Erythroblast (primary cell): ENCODE measurements at regions not wholly inside any gene's neighbourhood (a gene's known extent, or its start where the extent isn't known, plus 50 kb on each side); places are given as distances from the start of the nearest gene placed in this dataset.

ENCODE experiments used
- DNase-seq, 2 experiments: peaks; one replicate each; lab custom pipeline; 2025; lab: John Stamatoyannopoulos, UW
- GATA1 ChIP-seq: IDR thresholded peaks from 2 replicates; pipeline ENCODE4 v1.6.1; 2011; ENCODE audit warnings: low read depth, mild to moderate bottlenecking, control low read depth, low read length, moderate library complexity
- POLR2A ChIP-seq: IDR thresholded peaks from 2 replicates; pipeline ENCODE4 v1.6.1; 2011; ENCODE audit warnings: mild to moderate bottlenecking, low read length

GRCh38 chr2:180180511-180180910 is 173.4 kb upstream of the CWC22 start:
- no peak for DNase-seq
- TF ChIP-seq GATA1, result no peak
- TF ChIP-seq POLR2A, result no peak

- DNase-seq, result no peak
- TF ChIP-seq POLR2A (no peak), GATA1 (no peak)
These were observed 170.4 kb upstream of the CWC22 start for GRCh38 chr2:180177534-180177933.

- no peak for DNase-seq
- TF ChIP-seq GATA1 (no peak), POLR2A (no peak)
These were observed 168.6 kb upstream of the CWC22 start for GRCh38 chr2:180175736-180176135.

- TF ChIP-seq POLR2A (no peak), GATA1 (no peak)
- no peak for DNase-seq
These were observed 167.5 kb upstream of the CWC22 start for GRCh38 chr2:180174580-180174979.

- no peak for DNase-seq
- TF ChIP-seq POLR2A (no peak), GATA1 (no peak)
These were observed 162.4 kb upstream of the CWC22 start for GRCh38 chr2:180169474-180169873.

GRCh38 chr2:180161415-180161814 is 154.3 kb upstream of the CWC22 start:
- DNase-seq, result no peak
- TF ChIP-seq GATA1 (no peak), POLR2A (no peak)

GRCh38 chr2:180159921-180160320 is 152.8 kb upstream of the CWC22 start:
- TF ChIP-seq GATA1 (no peak), POLR2A (no peak)
- no peak for DNase-seq

GRCh38 chr2:180158961-180159360 is 151.9 kb upstream of the CWC22 start:
- DNase-seq, result no peak
- no peak for TF ChIP-seq GATA1
- TF ChIP-seq POLR2A, result no peak

- DNase-seq, result no peak
- TF ChIP-seq POLR2A (no peak), GATA1 (no peak)
These were observed 149.6 kb upstream of the CWC22 start for GRCh38 chr2:180156651-180157050.

GRCh38 chr2:180150606-180151005 is 143.5 kb upstream of the CWC22 start:
- TF ChIP-seq POLR2A (no peak), GATA1 (no peak)

GRCh38 chr2:180146541-180146940 is 139.4 kb upstream of the CWC22 start:
- TF ChIP-seq POLR2A, result no peak
- no peak for TF ChIP-seq GATA1
- DNase-seq, result no peak

More at GRCh38 chr2:180150606-180151005, 143.5 kb upstream of the CWC22 start:
- DNase-seq, result no peak

- no peak for DNase-seq
- TF ChIP-seq GATA1, result no peak
- TF ChIP-seq POLR2A, result no peak
These were observed 139.0 kb upstream of the CWC22 start for GRCh38 chr2:180146114-180146513.

- DNase-seq, result no peak
- TF ChIP-seq POLR2A (no peak), GATA1 (no peak)
These were observed 138.1 kb upstream of the CWC22 start for GRCh38 chr2:180145163-180145562.

GRCh38 chr2:180144338-180144813 is 137.3 kb upstream of the CWC22 start:
- DNase-seq, result no peak

GRCh38 chr2:180143633-180144337 is 136.7 kb upstream of the CWC22 start:
- DNase-seq, result peak; percentile 7 to 24
- TF ChIP-seq GATA1 (no peak), POLR2A (no peak)

More at GRCh38 chr2:180144338-180144813, 137.3 kb upstream of the CWC22 start:
- no peak for TF ChIP-seq GATA1
- no peak for TF ChIP-seq POLR2A
